ENCODE measurements at regions not wholly inside any gene's neighbourhood (a gene's known extent, or its start where the extent isn't known, plus 50 kb on each side); places are given as distances from the start of the nearest gene placed in this dataset.
A peak's percentile ranks its signal among the peaks of the same experiment; 100 is the strongest.

DNA sequence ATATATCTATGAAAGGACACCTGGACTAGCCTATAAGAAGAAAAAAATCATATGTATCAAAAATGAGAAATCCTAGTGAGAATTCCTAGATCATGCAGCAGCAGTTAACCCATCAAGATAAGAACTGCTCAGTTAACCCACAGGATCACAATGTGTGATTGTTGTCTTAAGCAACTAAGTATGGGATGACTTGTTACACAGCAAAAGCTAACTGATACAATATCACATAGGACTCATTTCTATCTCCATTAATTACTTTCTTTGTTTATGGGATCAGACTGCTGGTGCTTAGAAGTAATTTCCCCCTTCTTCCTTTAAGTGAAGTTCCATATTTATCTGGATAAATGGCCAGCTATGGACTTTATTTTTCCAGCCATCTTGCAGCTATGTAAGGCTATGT is 280.8 kb upstream of the MARCKS start:
- Histone ChIP-seq H3K9me3 (ENCODE audit: low read depth, low read length) (no peaks in the 10 kb centered on the region), H3K9ac (ENCODE audit: insufficient read length) (no peak overlapping the region), H3K36me3 (ENCODE audit: insufficient read depth, low read length) (no peaks in the 10 kb centered on the region), H3K27ac (no peak overlapping the region), H3K4me3 (no peak overlapping the region)
- no peak for TF ChIP-seq FOXP2 (optimal IDR thresholded peaks at IDR 0.05; ENCODE audit: control extremely low read depth, extremely low read length, insufficient read depth)
- TF ChIP-seq POLR2AphosphoS5 (IDR thresholded peaks at IDR 0.05; ENCODE audit: borderline replicate concordance, low read depth, low read length): no peak
- no peak for TF ChIP-seq EZH2 (IDR thresholded peaks at IDR 0.05)
- no peak for DNase-seq (ENCODE audit: low read depth, low spot score)

DNA sequence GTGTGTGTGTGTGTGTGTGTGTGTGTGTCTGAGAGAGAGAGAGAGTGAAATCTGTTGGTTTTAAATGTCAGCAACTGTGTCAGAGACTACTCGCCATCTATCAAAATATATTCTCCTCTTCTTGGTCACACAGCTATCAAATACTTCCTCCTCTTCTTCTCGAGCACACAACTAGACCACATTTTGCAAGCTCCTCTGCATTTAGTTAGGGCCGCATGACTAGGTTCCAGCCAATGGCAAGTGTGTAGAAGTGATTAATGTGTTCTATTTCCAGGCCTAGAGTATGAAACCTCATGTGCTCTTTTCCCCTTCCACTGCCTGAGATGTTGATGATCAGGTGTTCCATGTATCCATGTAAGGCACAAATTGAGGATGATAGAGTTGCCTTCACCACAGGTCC is 278.5 kb upstream of the MARCKS start:
- no peak for TF ChIP-seq POLR2AphosphoS5 (IDR thresholded peaks at IDR 0.05; ENCODE audit: borderline replicate concordance, low read depth, low read length)
- TF ChIP-seq EZH2 (IDR thresholded peaks at IDR 0.05): no peak
- TF ChIP-seq FOXP2 (optimal IDR thresholded peaks at IDR 0.05; ENCODE audit: control extremely low read depth, extremely low read length, insufficient read depth): no peak
- H3K4me3 ChIP-seq: no peak overlapping the region
- no peak for DNase-seq (ENCODE audit: low read depth, low spot score)

DNA sequence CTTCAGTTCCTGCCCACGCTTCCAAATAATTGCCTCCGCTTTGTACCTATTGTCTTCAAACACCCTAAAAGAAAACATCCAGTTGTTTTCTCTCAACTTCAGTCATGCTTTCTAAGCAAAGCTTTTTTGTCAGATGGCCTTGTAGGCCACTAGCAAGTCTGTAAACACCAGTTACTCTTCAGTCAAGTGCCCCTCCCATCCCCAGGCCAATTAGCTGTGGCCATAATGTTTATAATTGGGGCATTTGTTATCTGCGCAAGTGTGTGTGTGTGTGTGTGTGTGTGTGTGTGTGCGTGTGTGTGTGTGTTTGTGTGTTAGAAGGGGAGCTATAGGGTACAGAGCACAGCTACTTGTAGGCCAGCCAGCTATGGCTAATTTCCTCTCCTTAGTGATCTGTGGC is 272.4 kb upstream of the MARCKS start:
- Histone ChIP-seq H3K27ac (no peak overlapping the region), H3K36me3 (ENCODE audit: insufficient read depth, low read length) (no peaks in the 10 kb centered on the region), H3K9ac (ENCODE audit: insufficient read length) (no peak overlapping the region), H3K4me3 (no peak overlapping the region), H3K9me3 (ENCODE audit: low read depth, low read length) (no peaks in the 10 kb centered on the region)
- TF ChIP-seq EZH2 (IDR thresholded peaks at IDR 0.05) (no peak), FOXP2 (optimal IDR thresholded peaks at IDR 0.05; ENCODE audit: control extremely low read depth, extremely low read length, insufficient read depth) (no peak), POLR2AphosphoS5 (IDR thresholded peaks at IDR 0.05; ENCODE audit: borderline replicate concordance, low read depth, low read length) (no peak)
- no peak for DNase-seq (ENCODE audit: low read depth, low spot score)

More for the DNA sequence above, 278.5 kb upstream of the MARCKS start:
- H3K9ac ChIP-seq (ENCODE audit: insufficient read length): no peak overlapping the region
- no peaks in the 10 kb centered on the region for H3K36me3 ChIP-seq (ENCODE audit: insufficient read depth, low read length)
- no peak overlapping the region for H3K27ac ChIP-seq
- no peaks in the 10 kb centered on the region for H3K9me3 ChIP-seq (ENCODE audit: low read depth, low read length)

DNA sequence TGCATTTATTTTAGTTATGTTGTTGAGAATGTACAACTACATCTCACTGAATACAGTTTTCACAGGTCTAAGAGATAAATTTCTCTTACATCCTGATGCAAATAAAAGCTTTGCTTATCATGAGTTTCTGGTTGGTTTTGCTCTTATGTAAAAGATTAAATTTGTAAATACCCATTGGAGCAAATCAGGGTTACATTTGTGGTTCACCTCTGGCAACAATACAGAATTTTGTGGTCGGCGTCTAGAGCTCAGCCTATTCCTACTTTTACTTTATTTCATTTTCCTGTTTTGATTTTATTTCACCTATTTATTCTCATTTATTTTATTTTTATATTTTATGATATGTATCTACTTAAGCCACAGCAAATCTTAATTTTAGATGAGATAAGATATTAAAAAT is 271.9 kb upstream of the MARCKS start:
- TF ChIP-seq POLR2AphosphoS5 (IDR thresholded peaks at IDR 0.05; ENCODE audit: borderline replicate concordance, low read depth, low read length): no peak
- no peak for TF ChIP-seq FOXP2 (optimal IDR thresholded peaks at IDR 0.05; ENCODE audit: control extremely low read depth, extremely low read length, insufficient read depth)
- no peak for TF ChIP-seq EZH2 (IDR thresholded peaks at IDR 0.05)
- no peak overlapping the region for H3K4me3 ChIP-seq
- H3K36me3 ChIP-seq (ENCODE audit: insufficient read depth, low read length): no peaks in the 10 kb centered on the region
- no peak for DNase-seq (ENCODE audit: low read depth, low spot score)
- H3K9ac ChIP-seq (ENCODE audit: insufficient read length): no peak overlapping the region
- no peaks in the 10 kb centered on the region for H3K9me3 ChIP-seq (ENCODE audit: low read depth, low read length)
- H3K27ac ChIP-seq: no peak overlapping the region

DNA sequence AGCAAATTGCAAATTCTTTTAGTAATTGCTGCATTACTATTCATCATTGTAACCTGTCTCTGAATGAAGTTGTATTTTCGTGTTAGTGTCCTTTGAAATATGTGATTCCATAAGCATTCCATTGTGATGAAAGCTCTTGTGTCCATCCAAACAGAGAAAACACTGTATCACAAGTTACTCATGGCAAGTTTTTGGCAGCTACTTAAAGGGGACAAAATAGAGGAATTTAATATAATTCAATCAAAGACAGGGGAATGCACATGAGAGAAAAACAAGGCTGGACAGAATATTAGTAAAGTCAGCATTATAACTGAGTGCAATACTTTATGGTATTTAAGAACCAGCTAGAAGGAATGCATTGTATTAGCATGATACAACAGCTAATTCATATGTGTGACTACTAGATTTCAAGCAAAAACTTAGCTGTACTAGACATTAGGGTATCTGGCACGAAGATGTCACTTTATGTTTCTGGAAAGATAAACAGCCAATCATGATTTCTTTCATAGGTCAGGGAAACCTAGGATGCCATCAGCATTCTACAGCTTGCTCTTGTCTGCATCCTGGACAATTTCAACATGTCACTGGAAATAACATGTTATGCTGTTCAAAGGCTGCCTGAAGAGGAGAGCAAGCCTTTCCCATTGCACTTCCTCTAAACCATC is 270.6 kb upstream of the MARCKS start:
- H3K4me3 ChIP-seq: peak overlapping the region; percentile 66
- no peak overlapping the region for H3K27ac ChIP-seq
- H3K36me3 ChIP-seq (ENCODE audit: insufficient read depth, low read length): no peaks in the 10 kb centered on the region
- TF ChIP-seq EZH2 (IDR thresholded peaks at IDR 0.05) (no peak), POLR2AphosphoS5 (IDR thresholded peaks at IDR 0.05; ENCODE audit: borderline replicate concordance, low read depth, low read length) (no peak), FOXP2 (optimal IDR thresholded peaks at IDR 0.05; ENCODE audit: control extremely low read depth, extremely low read length, insufficient read depth) (no peak)
- H3K9ac ChIP-seq (ENCODE audit: insufficient read length): no peak overlapping the region
- no peaks in the 10 kb centered on the region for H3K9me3 ChIP-seq (ENCODE audit: low read depth, low read length)
- no peak for DNase-seq (ENCODE audit: low read depth, low spot score)

DNA sequence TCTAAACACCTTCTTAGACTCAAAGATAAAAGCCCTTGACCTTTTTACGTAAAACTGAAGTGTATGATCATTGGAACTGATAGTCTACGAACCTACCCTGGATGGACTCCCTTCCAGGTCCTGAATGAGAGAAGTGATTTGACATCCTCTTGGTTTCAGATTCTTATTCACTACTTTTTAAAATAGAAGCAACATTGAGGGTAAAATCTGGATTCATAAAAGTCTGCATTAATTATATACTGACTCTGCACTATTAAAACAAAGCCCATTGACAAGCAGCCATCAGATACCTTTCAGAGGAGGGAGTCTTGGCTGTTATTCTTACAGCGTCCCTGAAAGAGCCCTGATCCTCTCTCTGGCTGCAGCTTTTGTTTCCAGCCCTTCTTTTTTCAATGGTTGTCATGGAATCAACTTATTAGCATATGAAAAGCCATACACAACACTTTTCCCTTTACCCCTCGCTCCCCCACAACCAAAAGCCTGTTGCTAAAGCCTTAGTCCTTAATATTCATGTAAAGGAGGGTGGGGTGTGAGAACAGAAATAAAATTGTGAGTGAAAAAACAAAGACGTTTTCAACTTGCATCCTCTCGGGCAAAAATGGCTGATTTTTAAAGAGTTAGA is 270.0 kb upstream of the MARCKS start:
- no peak overlapping the region for H3K27ac ChIP-seq
- peak overlapping the region; percentile 1 for H3K9ac ChIP-seq (ENCODE audit: insufficient read length)
- peak; percentile 12 for DNase-seq (ENCODE audit: low read depth, low spot score)

DNA sequence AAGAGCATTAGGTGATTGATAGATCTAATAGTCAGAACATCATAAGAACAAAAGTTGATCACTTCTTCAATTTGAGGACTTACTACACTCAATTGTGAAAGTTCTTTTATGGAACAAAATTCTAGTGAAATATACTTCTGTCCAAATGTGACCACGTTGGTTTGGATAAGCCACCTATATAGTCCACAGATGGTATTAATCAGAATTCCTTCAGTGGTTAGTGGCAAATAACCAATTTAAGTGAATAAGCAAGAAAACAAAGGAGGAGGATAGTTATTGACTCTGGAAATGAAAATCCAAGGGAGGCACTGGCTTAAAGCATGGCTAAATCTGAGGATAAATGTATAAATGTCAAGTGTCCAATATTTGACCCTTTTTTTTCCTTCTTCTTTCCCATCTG is 268.5 kb upstream of the MARCKS start:
- no peak for DNase-seq (ENCODE audit: low read depth, low spot score)
- H3K4me3 ChIP-seq: no peak overlapping the region
- H3K27ac ChIP-seq: no peak overlapping the region
- TF ChIP-seq FOXP2 (optimal IDR thresholded peaks at IDR 0.05; ENCODE audit: control extremely low read depth, extremely low read length, insufficient read depth) (no peak), EZH2 (IDR thresholded peaks at IDR 0.05) (no peak), POLR2AphosphoS5 (IDR thresholded peaks at IDR 0.05; ENCODE audit: borderline replicate concordance, low read depth, low read length) (no peak)
- no peaks in the 10 kb centered on the region for H3K9me3 ChIP-seq (ENCODE audit: low read depth, low read length)
- no peaks in the 10 kb centered on the region for H3K36me3 ChIP-seq (ENCODE audit: insufficient read depth, low read length)
- H3K9ac ChIP-seq (ENCODE audit: insufficient read length): no peak overlapping the region

More for the DNA sequence above, 270.0 kb upstream of the MARCKS start:
- no peak for TF ChIP-seq EZH2 (IDR thresholded peaks at IDR 0.05)
- TF ChIP-seq POLR2AphosphoS5 (IDR thresholded peaks at IDR 0.05; ENCODE audit: borderline replicate concordance, low read depth, low read length): no peak
- no peak for TF ChIP-seq FOXP2 (optimal IDR thresholded peaks at IDR 0.05; ENCODE audit: control extremely low read depth, extremely low read length, insufficient read depth)
- H3K4me3 ChIP-seq: peak overlapping the region; percentile 66
- H3K36me3 ChIP-seq (ENCODE audit: insufficient read depth, low read length): no peaks in the 10 kb centered on the region
- H3K9me3 ChIP-seq (ENCODE audit: low read depth, low read length): no peaks in the 10 kb centered on the region

DNA sequence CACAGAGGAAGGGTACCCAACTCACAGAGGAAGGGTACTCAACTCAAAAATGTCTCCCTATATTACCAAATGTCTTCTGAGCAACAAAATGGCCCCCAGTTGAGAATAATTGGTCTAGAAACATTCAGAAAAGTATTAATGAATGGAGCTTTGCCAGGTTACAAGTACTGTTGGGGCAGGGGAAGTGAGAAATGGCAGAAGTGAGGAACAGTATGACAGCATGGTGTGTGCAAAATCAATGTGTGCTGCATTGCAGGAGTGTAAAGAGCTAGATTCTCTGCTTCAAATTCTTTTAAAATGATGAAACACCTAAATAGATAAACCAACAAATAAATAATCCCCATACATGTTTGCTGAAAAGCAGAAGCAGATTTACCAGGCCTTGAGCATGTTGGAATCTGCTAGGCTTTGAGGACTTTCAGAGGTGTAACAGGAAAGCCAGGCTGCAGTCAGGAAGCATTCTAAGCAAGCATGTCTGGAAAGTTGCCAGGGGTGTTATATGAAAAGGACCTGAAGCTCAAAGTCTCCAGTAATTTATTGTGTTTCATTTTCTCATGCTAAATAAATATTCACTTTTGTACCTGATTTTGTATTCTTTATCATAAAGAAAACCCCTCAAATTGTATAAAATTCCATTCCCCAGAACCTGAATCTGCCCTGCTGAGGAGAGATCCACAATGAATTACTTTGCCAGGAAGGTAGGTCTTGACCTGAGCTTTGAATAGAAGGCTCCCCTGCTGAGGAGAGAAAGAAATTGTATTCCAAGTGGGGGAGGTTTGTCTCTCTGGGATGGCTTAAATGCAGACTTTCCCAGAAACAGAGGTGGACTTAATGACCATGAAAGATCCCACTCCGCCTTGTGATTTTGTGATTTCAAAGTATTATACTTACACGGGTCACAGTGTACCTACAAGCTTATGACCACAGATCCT is 265.0 kb upstream of the MARCKS start:
- no peaks in the 10 kb centered on the region for H3K36me3 ChIP-seq (ENCODE audit: insufficient read depth, low read length)
- H3K9ac ChIP-seq (ENCODE audit: insufficient read length): no peak overlapping the region
- H3K4me3 ChIP-seq: no peak overlapping the region
- peak; percentile 28 for DNase-seq (ENCODE audit: low read depth, low spot score)
- TF ChIP-seq POLR2AphosphoS5 (IDR thresholded peaks at IDR 0.05; ENCODE audit: borderline replicate concordance, low read depth, low read length) (no peak), EZH2 (IDR thresholded peaks at IDR 0.05) (no peak)
- no peaks in the 10 kb centered on the region for H3K9me3 ChIP-seq (ENCODE audit: low read depth, low read length)
- peak overlapping the region; percentile 43 for H3K27ac ChIP-seq

Measured in SK-N-MC (cell line).